ENCODE measurements at regions not wholly inside any gene's neighbourhood (a gene's known extent, or its start where the extent isn't known, plus 50 kb on each side); places are given as distances from the start of the nearest gene placed in this dataset.

DNA sequence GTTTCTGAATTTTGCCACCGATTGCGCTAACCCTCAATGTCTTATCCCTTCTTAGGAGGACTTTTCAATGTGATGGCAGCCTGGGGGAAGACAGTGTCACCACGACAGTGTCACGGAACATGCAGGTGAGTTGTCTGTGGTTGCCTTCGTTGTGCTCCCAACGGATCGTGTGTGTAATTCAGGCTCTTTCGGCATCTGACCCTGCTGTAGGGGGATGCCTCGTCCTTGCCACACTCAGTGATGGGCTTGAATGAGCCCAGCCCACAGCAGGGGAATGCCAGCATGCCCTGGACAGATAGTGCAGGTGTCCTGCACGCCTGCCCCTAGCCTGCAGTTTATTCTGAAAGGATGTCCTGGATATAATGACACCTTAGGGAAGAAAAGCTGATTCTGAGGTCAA is 123.8 kb upstream of the RTL1 start:
- DNase-seq: no peak

DNA sequence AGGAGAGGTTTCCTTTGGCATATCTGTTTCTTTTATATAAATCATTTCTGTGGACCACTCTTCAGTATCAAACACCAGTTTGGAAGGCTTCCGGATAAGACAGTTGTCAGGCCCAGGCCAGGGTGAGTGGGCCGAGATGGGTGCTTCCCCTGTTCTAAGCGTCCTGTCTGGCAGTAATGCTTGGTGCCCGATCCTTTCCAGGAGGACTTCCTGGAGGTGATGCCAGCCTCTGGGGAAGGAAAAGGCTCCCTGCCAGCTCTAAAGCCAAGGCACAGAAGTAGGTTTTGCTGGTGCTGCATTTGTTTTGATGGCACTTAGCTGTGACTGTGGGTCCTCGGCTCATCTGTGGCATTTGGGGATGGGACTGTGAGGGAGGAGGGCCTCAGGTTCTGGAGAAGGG is 124.4 kb upstream of the RTL1 start:
- no peak for DNase-seq

DNA sequence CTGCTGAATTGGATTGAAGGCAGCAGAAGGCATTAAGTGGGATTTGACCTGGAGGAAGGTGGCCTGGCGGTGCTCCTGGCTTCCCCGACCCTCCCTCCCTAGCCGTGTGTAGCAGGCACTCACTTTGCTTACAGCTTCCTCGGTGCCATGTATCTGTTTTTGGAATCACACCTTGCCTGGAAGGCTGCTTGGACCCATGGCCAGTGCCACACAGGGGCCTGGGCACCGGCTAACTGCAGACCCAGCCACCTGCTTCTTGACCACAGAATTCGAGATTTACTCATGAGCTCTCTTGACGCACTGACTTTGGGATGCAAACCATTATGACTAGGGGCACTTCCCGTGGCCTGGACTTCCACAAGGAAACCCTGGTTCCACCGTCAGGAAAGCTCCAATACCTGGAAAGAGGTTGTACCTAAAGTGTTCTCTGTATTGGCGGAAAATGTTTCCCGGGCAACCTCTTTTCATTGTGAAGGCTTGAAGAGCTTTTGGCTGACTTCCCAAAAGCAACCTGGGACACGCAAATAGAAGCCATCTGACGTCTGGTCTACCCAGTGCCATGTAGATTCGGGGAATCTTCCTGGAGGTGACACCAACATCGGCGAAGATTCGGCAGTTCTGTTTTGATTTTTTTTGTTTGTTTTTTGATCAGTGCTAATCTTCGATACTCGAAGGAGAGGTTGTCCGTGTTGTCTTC is 125.6 kb upstream of the RTL1 start:
- DNase-seq: no peak

DNA sequence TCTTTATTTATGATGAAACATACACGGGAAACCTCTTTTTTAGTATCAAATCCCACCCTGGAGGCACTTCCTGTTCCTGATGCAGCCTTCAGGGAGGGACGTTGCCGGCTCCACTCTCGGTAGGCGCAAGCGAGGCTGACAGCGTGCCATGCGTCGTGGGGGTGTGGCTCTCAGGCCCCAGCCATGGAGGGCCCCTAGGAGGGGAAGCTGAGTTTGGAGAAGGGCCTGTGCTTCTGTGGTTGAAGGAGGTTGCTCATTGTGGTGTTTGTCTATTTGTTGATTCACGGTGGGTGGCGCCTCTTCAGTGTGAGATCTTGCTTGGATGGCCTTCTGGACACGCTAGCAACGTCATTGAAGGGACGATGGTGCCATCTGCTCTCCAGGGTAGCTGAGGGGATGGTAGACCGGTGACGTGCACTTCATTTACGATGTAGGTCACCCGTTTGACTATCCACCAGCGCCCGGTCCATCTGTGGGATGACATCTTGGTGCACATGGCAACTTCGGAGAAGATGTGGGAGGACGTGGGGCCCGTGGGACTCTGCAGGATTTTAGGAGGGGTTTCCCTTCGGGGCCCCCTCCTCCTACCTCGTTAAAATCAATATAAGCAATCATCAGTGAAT is 126.3 kb upstream of the RTL1 start:
- DNase-seq: no peak

DNA sequence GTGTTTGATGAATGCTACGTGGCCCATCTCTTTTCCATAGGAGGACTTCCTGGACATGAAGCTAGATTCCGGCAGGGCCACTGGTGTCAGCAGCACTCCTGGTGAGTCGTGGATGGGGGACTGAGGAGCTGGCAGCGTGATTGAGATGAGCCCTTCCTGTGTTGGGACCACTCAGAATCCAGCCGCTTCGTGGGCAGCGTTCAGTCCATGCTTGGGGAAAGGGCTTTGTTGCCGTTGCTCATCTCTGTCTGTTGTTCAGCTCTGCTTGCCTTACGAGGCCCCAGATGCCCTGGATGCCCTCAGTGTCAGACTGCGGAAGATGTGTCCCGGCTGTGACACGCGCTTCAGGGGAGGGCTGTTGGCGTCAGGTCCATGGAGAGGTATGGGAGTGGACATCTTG is 127.1 kb upstream of the RTL1 start:
- DNase-seq: no peak

DNA sequence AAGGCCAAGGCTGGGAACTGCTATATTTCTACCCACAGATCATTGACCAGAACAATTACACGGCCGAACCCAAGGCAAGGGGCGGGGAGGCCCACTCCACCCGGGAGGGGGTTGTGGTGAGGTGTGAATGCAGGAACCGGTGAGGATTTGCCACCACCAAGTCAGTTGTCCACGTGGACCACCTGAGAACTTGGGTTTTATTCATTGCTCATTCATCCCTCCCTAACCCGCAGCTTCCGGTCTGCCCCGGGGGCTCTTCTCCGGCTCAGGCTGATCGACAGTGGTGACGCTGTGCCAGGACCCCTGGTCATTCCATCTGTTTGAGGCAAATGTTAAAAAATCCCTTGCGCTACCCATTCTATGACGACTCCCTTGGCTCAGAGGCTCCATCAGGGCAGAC is 127.7 kb upstream of the RTL1 start:
- no peak for DNase-seq

DNA sequence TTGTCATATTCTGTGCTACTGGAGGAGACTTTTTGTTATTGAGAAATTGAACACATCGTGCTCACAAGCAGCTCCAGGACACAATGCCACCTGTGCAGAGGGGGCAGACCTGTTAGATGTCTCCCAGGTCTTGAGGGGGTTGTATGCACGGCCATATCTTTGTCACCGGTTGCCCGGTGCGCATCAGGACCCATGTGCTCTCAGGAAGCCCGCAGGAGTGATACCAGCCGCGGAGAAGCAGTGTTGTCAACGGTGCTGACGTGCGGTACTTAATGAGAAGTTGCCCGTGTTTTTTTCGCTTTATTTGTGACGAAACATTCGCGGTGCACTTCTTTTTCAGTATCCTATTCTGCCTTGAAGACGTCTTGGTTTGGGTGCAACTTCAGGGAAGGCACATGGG is 128.2 kb upstream of the RTL1 start:
- DNase-seq: no peak

DNA sequence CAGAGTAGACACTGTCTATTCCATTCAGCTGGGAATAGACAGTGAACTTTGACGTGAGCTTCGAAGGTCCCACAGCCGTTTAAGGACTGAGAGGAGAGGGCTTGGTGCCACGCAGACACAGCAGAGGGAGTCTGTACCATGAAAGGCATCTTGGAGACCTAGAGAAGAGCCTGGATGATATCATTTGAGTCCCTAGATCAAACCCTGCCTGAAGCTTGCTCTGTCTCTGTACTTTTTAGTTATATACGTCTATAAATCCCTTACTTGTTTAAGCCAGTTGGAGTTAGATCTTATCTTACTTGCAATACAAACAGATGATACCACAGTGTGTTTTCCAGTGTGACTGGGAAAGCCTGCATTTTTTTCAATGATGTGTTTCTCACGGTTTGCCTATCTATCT is 128.9 kb upstream of the RTL1 start:
- no peak for DNase-seq

DNA sequence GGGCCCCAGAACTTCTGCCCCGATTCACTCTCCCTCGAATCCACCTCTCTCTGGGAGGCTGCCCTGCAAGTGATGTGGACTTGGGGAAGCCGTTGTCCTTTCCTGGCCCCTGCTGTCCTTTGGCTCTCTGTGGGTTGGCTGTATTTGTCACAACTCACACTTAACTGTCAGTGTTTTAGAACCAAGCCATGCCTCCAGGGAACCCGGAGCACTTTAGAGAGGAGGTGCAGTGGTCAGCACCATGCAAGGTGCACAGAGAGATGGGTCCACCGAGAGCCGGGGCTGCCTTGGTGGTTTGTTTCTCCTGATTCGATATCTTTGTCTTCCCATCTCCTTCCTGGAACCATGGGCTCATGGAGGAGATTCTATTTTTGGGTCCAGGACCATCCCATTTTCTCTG is 129.5 kb upstream of the RTL1 start:
- no peak for DNase-seq

DNA sequence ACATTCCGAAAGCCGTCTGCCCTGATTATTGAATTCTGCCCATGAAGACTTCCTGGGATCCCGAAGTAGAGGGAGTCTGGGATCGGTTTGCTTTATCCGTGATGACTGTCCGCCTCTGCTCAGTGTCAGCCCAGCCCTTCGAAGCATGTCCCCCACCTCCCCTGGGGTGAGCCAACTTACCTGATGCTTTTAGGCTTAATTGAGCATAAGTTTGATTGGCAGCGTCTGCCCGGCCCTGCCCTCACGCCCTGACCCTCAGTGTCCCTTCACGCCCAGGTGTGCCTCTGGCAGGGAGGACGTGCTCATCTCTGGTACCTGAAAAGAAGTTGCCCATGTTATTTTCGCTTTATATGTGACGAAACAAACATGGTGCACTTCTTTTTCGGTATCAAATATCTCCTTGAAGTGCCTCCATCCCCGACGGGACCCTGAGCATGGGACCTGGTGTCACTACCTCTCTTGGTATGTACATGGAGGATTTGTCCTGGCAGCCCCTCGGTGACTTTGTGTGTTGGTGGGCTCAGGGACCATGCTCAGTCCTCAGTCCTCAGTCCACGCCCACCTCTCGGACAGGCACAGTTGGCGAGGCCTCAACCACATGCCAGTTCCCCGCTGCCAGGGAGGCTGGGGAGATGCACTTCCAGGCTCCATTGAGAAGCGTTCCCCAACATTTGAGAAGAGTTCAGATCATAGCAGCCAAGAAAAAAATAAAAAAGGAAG is 130.1 kb upstream of the RTL1 start:
- no peak for DNase-seq

DNA sequence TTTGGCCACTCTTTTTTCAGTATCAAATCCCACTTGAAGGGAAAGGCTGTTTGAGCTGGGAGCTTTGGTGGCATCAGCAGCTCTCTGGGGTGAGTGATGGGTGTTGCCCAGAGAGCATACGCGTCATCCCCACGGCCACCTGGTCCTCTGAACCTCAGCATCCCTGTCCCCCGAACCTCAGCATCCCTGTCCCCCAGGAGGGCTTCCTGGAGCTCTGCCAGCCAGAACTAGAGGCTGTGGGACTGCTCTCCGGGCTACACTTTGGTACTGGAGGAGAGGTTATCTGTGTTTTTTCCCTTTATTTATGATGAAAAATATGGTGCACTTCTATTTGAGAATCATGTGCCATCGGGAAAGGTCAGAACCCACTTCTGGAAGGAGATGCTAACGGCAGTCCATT is 131.5 kb upstream of the RTL1 start:
- DNase-seq: no peak

DNA sequence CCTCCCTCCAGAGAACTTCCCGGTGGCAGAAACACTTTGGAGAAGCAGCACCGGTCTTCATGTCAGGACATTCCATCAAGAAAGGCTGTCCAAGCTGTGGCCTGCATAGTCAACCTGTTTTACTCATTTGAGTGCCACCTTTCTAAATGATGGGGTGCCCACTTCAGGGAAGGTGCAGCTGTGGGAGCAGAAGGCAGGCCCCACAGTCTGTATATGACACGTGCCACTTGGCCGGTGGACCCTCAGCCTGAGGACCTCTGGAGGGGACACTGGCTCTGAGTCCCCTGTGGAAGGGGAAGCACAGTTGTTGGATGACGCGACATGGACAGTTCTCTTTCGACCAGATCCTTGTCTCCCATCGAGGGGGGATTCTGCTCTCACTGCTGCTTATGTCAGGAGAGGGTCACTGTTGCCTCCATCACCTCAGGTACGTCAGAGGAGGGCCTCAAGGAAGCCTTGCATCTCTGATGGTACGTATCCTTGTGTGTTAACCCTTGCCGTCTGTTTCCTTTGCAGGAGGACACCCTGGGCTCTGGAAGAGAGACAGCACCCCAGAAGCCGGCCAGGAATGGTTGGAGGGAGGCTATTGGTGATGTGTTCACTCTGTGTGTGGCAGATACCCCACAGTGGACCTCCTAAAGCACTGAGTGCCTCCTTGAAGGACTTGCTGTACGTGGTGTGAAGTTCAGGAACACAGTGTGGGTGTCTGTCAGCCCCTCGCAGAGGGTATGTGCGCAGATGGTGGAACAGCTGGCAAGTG is 132.1 kb upstream of the RTL1 start:
- no peak for DNase-seq

DNA sequence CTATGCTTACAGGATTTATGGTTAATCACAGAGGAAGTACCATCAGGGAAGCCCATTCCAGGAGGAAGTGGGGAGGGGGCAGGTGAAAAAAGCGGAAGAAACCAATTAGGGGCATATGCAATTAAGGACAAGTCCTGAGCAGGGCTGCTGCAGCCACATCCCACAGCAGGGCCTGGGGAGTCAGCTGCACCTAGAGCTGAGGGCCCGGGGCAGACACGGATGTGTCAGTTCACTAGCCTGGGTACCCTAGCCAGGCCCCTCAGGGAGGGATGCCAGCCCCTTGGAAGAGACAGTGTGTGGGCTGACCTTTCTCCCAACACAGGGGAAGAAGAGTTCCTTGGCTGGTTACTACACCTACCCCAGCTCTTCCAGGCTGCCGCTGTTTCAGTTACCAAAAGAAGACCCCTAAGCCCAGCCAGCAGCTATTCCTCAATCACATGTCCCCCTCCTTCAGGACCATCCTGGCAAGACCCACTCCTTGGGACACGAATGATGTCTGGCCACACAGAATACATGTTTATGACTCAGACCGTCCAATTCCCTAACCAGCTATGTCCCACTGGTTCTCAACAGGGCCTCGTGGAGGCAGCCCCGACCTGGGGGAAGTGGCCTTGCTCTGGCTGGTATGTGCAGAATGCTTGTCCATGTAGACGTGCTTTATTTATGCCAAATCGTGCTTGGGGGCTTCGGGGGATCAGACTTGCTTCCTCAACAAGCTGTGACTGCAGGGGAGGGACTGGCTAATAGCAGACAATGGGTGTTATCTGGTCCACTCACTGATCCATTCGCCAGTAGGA is 133.7 kb upstream of the RTL1 start:
- DNase-seq: no peak

DNA sequence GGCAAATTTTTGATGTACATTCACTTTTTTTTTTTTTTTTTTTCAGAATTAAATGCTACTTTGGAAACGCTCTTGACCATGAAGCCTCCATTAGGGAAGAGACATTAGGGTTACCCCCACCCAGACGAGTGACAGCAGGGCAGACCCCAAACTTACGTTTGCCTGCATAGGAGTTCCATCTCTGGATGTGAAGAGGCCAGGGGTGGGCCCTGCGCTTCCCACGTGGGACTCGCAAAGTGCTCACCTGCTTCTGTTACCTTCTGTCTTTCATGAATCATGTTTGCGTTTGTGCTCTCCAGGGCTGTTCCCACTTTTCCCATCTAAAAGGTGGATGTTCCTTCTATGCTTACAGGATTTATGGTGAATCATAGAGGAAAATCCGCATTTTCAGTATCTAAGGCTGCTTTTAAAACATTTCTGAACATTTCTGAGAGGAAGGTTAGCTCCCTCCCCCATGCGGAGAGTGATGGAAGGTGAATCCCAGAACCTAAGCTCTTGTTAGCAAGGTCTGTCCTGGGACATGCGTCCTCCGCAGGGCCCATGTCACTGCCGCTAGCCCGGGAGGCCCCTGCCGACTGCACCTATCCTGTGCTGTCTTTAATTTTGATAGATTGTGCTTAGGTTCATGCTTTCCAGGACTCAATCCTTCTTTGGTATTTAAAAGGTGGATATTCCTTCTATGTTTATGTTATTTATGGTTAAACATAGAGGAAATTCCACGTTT is 135.7 kb upstream of the RTL1 start:
- no peak for DNase-seq

DNA sequence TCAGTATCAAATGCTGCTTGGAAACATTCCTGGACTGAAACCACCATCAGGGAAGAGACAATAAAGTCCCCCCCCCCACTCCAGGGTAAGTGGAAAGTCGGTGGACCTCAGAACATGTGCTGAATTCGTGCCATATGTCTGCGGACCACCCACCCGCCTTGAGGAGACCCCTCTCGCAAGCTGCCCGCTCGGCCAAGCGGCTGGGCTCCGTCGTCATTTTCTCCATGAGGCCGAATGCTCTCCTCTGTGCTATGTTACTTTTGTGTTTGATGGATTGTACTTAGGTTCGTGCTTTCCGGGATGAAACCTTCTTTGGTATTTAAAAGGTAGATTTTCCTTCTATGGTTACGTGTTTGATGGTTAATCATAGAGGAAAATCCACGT is 136.2 kb upstream of the RTL1 start:
- no peak for DNase-seq

DNA sequence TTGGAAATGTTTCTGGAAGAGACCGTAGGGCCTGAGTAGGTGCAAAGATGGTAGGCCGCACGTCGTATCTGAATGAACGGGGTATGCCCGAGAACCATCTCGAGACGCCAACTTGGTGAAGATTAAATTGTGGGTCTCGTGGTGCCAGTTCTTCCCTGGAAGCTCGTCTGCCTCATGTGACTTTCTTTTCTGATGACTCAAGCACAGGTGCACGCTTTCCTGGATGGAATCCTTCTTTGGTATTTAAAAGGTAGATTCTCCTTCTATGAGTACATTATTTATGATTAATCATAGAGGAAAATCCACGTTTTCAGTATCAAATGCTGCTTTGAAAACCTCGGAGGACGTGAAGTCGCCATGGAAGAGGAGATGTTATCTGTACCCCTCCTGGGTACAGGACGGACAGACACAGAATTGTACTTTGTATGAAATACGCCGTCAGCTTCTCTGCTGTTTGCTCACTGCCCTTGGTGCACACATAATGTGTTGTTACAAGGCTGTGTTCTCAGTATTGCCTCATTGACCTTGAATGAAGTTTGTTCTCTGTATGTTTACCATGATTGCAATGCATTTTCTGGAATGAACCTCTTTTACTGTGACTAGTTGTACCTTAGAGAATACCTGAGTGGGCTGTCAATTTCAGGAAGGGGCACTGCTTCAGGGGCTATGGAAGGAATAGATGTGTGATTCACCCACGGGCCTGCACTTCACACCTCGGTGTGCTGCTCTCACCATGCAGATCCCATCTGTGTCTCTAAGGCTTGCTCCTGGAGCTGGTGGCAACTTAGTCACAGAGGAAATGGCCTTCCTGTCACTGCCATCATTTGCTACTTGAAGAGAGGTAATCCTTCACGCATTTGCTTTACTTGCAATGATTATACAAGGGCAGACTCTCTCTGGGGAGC is 137.3 kb upstream of the RTL1 start:
- DNase-seq: no peak

DNA sequence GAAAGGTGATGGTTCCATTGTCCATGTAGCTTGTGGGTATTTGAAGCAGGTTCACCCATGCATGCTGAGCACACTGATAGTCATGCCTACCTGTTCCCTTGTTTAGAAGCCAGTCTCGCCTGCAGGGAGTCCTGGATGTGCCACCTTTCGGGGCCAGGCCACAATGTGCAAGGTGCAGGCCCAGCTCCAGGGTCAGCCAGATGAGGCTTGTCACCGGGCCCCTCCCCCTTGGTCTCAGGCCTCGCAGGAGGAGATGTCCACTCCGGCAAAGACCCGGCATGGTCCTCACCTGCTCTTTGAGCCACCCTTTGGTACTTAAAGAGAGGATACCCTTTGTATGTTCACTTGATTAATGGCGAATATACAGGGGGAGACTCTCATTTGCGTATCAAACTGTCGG is 140.4 kb upstream of the RTL1 start:
- DNase-seq: no peak

DNA sequence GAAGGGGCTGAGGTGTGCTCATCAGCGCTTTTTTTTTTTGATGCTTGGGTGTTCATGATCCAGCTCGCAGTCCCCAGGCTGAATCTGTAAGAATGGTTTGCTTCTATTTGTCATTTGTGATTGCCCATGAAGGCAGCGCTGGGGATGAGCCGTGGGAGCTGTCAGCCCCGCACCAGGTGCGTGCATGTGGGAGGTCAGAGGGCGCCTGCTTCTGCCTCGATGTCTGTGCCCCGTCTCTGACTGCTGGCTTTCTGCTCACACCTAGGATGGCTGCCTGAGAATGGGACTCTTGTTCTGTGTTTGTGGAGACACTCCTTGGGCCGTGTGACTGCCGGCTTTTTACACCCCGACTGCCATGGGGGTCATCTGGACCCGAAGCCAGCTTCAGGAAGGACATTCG is 141.2 kb upstream of the RTL1 start:
- DNase-seq: no peak

DNA sequence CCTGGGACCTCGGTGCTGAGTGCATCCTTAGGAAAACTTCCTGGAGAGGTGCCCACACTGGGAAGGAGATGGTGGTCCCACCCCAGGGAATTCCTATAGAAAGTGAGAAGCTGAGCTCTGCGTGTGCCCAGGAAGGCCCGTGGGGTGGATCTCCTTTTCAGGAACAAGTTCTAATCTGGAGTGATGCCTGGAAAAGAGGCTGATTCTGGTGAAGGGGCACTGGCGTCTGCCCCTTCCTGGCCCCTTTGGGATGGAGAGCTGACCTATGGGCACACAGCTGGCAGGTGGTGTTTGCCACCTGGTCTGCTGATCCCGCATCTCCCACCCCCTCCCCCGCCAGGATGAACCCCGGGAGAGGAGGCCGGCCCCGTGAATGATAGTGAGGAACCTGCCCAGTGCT is 142.0 kb upstream of the RTL1 start:
- DNase-seq: no peak

DNA sequence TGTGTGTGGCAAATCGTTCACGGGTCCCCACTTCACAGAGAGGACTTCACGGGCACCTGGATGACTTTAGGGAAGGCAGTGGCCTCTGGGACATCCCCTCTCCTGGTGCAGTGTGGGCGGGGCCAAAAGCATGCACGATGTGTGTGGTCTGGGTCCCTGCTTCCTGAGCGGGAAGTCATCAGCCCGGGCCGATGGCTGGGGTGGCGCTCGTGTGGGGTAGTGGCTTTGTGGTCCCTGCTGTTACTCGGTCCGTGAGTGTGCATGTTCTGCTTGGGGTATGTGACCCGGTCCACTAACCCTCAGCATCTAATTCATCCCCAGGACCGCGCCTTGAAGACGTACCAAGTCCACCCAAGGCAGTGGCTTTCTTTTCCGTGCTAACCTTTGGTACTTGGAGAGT is 142.5 kb upstream of the RTL1 start:
- DNase-seq: no peak

DNA sequence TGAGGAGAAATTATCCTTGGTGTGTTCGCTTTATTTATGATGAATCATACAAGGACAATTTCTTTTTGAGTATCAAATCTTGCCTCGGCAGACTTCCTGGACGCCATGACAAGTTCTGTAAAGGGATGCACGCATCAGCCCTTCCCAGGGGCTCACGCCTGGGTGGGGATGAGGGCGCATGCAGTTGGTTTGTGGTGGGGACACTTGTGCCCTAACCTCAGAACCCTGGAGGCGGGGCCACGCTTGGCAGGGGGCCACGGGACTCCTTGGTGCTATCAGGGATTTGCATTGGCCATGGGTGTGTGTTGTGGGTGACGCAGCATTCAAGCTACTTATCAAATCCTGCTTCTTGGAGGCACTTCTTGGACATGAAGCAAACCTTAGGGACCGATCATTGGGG is 143.8 kb upstream of the RTL1 start:
- DNase-seq: no peak

All from NCI-H2227 treated with DMSO at 0.1 percent for 48 hours (cell line).